ENCODE measurements at regions not wholly inside any gene's neighbourhood (a gene's known extent, or its start where the extent isn't known, plus 50 kb on each side); places are given as distances from the start of the nearest gene placed in this dataset.

DNA sequence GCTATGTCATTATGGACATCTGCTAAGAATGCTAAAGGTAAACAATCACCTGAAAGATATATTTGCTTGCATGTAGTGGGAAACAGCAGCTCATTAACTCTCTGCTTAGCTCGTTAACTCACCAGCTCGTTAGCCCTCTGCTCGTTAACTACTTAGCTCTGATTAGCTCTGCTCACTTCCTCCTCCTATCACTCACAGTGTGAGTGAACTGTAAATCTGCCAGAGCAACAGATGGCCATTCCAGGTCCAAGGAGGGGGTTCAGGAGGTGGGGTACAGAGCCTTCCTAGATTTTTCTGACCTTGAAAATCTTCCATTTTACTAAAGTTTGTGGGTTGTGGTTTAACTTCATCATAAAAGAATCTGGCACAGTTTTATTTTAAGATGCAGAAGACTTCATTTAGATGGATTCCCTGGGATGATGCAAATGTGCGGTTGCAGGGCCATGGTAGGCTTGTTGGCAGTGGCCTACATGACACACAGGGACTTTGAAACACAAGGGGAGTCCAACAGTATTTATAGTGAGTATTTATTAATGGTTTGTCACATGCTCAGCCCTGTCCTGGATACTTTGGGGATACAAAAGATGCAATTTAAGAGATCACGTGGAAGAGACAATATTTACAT, 1633.7 kb upstream of the CELF4 start:
- H3K27ac ChIP-seq = no peak overlapping the region
- H3K27me3 ChIP-seq = no peaks in the 10 kb centered on the region
- H3K36me3 ChIP-seq = no peaks in the 10 kb centered on the region
- no peak overlapping the region for H3K4me3 ChIP-seq
- DNase-seq (ENCODE audit: low spot score in 2 of 2) = no peak
- TF ChIP-seq POLR2A (IDR thresholded peaks at IDR 0.05) (no peak), EP300 (IDR thresholded peaks at IDR 0.05) (no peak)
- TF ChIP-seq, protein P1, sequence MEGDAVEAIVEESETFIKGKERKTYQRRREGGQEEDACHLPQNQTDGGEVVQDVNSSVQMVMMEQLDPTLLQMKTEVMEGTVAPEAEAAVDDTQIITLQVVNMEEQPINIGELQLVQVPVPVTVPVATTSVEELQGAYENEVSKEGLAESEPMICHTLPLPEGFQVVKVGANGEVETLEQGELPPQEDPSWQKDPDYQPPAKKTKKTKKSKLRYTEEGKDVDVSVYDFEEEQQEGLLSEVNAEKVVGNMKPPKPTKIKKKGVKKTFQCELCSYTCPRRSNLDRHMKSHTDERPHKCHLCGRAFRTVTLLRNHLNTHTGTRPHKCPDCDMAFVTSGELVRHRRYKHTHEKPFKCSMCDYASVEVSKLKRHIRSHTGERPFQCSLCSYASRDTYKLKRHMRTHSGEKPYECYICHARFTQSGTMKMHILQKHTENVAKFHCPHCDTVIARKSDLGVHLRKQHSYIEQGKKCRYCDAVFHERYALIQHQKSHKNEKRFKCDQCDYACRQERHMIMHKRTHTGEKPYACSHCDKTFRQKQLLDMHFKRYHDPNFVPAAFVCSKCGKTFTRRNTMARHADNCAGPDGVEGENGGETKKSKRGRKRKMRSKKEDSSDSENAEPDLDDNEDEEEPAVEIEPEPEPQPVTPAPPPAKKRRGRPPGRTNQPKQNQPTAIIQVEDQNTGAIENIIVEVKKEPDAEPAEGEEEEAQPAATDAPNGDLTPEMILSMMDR (IDR thresholded peaks at IDR 0.05) = no peak
- H3K4me1 ChIP-seq = no peaks in the 10 kb centered on the region
- H3K9me3 ChIP-seq = no peaks in the 10 kb centered on the region
- WGBS, 2 donors = 71 to 81% methylated on average over 5 of the region's 5 CpGs

DNA sequence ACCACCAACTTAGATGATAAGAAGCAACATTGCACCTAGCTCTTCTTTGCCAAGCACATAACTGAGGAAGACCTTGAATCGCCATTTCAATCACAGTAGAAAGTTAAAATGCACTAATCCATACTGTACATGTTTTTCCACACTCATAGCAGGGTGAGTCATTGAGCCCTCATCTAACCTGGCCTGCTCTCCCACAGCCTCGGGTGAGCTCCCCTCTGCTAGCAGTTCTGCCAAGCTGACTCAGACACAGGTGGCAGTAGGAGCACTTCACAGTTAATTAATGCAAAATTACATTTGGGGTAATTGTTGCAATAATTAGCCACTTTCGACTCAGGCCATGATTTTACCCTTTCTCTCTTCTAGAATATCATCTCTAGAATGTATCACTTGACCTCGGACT, 1632.8 kb upstream of the CELF4 start:
- H3K36me3 ChIP-seq = no peaks in the 10 kb centered on the region
- H3K4me1 ChIP-seq = no peaks in the 10 kb centered on the region
- DNase-seq (ENCODE audit: low spot score in 2 of 2) = no peak
- H3K27me3 ChIP-seq = no peaks in the 10 kb centered on the region
- no peak overlapping the region for H3K27ac ChIP-seq
- H3K9me3 ChIP-seq = no peaks in the 10 kb centered on the region
- TF ChIP-seq, protein P1 (IDR thresholded peaks at IDR 0.05) = no peak
- TF ChIP-seq EP300 (IDR thresholded peaks at IDR 0.05) = no peak
- TF ChIP-seq POLR2A (IDR thresholded peaks at IDR 0.05) = no peak
- WGBS, 2 donors = 88 to 92% methylated on average over 4 of the region's 4 CpGs
- H3K4me3 ChIP-seq = no peak overlapping the region

DNA sequence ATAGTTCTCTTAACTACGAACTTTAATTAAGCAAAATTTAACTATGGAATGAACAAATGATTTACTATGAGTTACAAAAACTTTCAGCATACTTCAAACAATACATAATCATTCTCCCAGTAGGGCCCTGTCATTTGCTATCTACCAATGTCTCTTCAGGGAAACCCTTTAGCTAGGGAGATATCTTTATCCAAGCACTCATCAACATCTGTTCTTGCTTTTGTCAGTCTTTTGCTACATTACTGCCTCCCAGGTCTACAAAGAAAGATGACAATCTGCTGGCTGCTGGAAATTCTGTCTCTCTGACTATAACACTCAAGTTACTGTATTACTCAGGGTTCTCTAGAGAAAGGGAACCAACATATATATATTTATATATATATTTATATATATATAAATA, 1626.3 kb upstream of the CELF4 start:
- no peaks in the 10 kb centered on the region for H3K36me3 ChIP-seq

DNA sequence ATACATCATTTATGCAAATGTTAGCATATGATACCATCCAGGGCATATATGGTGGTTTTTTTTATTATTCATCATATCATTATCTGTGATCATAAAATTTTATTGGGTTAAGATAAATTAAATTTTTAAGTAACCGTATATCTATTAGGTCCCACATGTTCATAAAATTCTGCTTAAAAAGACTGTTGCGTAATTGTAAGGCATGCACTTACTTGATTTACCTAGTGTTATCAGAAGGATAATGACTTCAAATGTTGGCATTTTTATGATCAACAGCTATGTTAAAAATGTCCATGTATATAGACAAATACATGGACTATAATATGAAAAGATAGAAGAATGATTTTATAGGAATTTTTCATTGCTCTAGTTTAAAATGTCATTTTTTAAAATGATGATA, 1625.5 kb upstream of the CELF4 start:
- H3K27me3 ChIP-seq = no peaks in the 10 kb centered on the region
- H3K9me3 ChIP-seq = no peaks in the 10 kb centered on the region
- H3K4me3 ChIP-seq = no peak overlapping the region
- WGBS, 2 donors = 95 to 96% methylated on average over 2 of the region's 2 CpGs
- no peak for DNase-seq (ENCODE audit: low spot score in 2 of 2)
- no peak overlapping the region for H3K27ac ChIP-seq
- no peaks in the 10 kb centered on the region for H3K4me1 ChIP-seq
- H3K36me3 ChIP-seq = no peaks in the 10 kb centered on the region
- TF ChIP-seq, protein P1 (IDR thresholded peaks at IDR 0.05) = no peak
- TF ChIP-seq POLR2A (IDR thresholded peaks at IDR 0.05) = no peak
- no peak for TF ChIP-seq EP300 (IDR thresholded peaks at IDR 0.05)

More for the DNA sequence above, 1626.3 kb upstream of the CELF4 start:
- TF ChIP-seq, protein P1 (IDR thresholded peaks at IDR 0.05) = no peak
- TF ChIP-seq POLR2A (IDR thresholded peaks at IDR 0.05) = no peak
- no peak for TF ChIP-seq EP300 (IDR thresholded peaks at IDR 0.05)
- Histone ChIP-seq H3K27me3 (no peaks in the 10 kb centered on the region), H3K4me1 (no peaks in the 10 kb centered on the region), H3K27ac (no peak overlapping the region), H3K9me3 (no peaks in the 10 kb centered on the region), H3K4me3 (no peak overlapping the region)
- whole genome bisulfite sequencing, 2 donors = 90 to 92% methylated on average over 1 of the region's 1 CpG
- no peak for DNase-seq (ENCODE audit: low spot score in 2 of 2)

DNA sequence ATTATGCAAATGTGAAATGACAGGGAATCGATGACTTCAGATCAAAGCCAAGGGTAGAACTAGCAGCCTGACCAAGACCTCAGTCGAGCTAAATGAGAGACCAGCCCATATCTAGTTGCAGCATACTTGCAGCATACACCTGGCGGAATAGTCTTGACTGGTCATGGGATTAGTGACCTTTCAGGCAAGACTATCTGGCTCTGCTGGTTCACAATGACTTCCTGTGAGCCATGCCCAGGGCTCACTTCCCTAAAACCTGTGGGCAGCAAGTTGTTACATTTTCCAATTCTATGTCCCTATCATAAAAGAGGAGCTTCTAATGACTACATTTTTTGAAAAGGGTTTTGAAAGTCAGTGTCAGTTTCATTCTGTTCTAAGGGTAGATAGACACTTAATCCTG, 1624.9 kb upstream of the CELF4 start:
- H3K4me1 ChIP-seq = no peaks in the 10 kb centered on the region
- DNase-seq (ENCODE audit: low spot score in 2 of 2) = no peak
- H3K27ac ChIP-seq = no peak overlapping the region
- no peaks in the 10 kb centered on the region for H3K9me3 ChIP-seq
- TF ChIP-seq POLR2A (IDR thresholded peaks at IDR 0.05) (no peak), EP300 (IDR thresholded peaks at IDR 0.05) (no peak)
- TF ChIP-seq, protein P1 (IDR thresholded peaks at IDR 0.05) = no peak
- WGBS, 2 donors = 71 to 85% methylated on average over 3 of the region's 3 CpGs
- no peaks in the 10 kb centered on the region for H3K27me3 ChIP-seq
- no peaks in the 10 kb centered on the region for H3K36me3 ChIP-seq
- H3K4me3 ChIP-seq = no peak overlapping the region
